ENCODE measurements at regions not wholly inside any gene's neighbourhood (a gene's known extent, or its start where the extent isn't known, plus 50 kb on each side); places are given as distances from the start of the nearest gene placed in this dataset.

DNA sequence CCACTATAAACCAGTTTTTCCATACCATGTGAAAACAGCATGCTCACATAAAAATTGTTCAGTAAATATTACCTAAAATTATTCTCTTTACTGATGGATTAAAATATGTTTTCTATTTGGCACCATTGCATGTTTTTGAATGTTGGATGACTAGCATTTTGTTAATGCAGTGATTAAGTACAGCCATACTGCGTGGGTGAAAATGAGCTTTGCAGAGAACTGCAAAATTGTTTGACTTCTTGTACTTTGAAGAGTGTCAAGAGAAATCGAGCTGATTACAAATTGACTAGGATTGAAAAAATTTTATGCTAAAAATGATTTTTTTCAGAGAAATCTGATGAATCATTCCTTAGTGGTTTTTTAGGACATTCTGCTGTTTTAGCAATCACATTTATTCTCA is 452.9 kb downstream of the RPL10L start:
- DNase-seq (ENCODE audit: low read depth, low spot score) (no peak), FAIRE-seq (no peak)
- no peak overlapping the region for H2AFZ ChIP-seq (ENCODE audit: low read depth, low read length)
- dilution Hi-C loops (cut with MboI; ENCODE audit: extremely low pct_ligation_motif_present, low sequenced_read_pairs) (no loop called here), intact Hi-C loops (cut with micrococcal nuclease) (no loop called here)
- ChIA-PET POLR2A (no interaction called here), CTCF (no interaction called here)
- H3K4me1 ChIP-seq (ENCODE audit: control insufficient read depth, extremely low read depth, insufficient read depth, low read length) = no peaks in the 10 kb centered on the region
- H3K4me3 ChIP-seq (replicated peaks in 1 of 3; ENCODE audit: insufficient read depth in 1 of 3, low read depth in 1 of 3, low read length in 3 of 3) = no peak overlapping the region
- no TSS peak for BruUV-seq (replicated peaks)
- no peak overlapping the region for H3K9ac ChIP-seq (replicated peaks; ENCODE audit: extremely low read depth, insufficient read depth, low read length)
- H3K9me3 ChIP-seq (replicated peaks; ENCODE audit: control insufficient read depth, insufficient read depth, low read length) = no peaks in the 10 kb centered on the region
- H3K36me3 ChIP-seq (ENCODE audit: control insufficient read depth in 2 of 2, extremely low read depth in 1 of 2, insufficient read depth in 2 of 2, low read length in 2 of 2) = no peaks in the 10 kb centered on the region
- no peaks in the 10 kb centered on the region for H4K20me1 ChIP-seq (replicated peaks; ENCODE audit: control insufficient read depth, extremely low read depth, insufficient read depth, low read length)
- no peaks in the 10 kb centered on the region for H3K9me1 ChIP-seq (replicated peaks; ENCODE audit: control insufficient read depth, extremely low read depth, insufficient read depth, low read length)
- no peak overlapping the region for H3K27ac ChIP-seq (ENCODE audit: insufficient read depth, low read depth, low read length)
- H3K4me2 ChIP-seq (ENCODE audit: insufficient read depth, low read length) = no peak overlapping the region
- no peaks in the 10 kb centered on the region for H3K79me2 ChIP-seq (ENCODE audit: control insufficient read depth, insufficient read depth, low read length)
- TF ChIP-seq POLR2AphosphoS5 (IDR thresholded peaks at IDR 0.05; ENCODE audit: insufficient read depth, low read depth, low read length) (no peak), MAX (IDR thresholded peaks at IDR 0.05; ENCODE audit: insufficient read depth, insufficient read length) (no peak), MYC (IDR thresholded peaks at IDR 0.05; ENCODE audit: low read depth, low read length) (no peak), POLR2A (IDR thresholded peaks at IDR 0.05; ENCODE audit: low read depth, low read length) (no peak), GATA2 (IDR thresholded peaks at IDR 0.05; ENCODE audit: insufficient read depth, insufficient read length, low read depth, low read length) (no peak), JUN (IDR thresholded peaks at IDR 0.05; ENCODE audit: borderline replicate concordance, insufficient read depth, insufficient read length, low read depth) (no peak), EZH2 (IDR thresholded peaks at IDR 0.05; ENCODE audit: borderline replicate concordance, low read depth, low read length, severe bottlenecking) (no peak), FOS (IDR thresholded peaks at IDR 0.05; ENCODE audit: borderline replicate concordance, insufficient read depth, low read length) (no peak)
- TF ChIP-seq, protein P1, sequence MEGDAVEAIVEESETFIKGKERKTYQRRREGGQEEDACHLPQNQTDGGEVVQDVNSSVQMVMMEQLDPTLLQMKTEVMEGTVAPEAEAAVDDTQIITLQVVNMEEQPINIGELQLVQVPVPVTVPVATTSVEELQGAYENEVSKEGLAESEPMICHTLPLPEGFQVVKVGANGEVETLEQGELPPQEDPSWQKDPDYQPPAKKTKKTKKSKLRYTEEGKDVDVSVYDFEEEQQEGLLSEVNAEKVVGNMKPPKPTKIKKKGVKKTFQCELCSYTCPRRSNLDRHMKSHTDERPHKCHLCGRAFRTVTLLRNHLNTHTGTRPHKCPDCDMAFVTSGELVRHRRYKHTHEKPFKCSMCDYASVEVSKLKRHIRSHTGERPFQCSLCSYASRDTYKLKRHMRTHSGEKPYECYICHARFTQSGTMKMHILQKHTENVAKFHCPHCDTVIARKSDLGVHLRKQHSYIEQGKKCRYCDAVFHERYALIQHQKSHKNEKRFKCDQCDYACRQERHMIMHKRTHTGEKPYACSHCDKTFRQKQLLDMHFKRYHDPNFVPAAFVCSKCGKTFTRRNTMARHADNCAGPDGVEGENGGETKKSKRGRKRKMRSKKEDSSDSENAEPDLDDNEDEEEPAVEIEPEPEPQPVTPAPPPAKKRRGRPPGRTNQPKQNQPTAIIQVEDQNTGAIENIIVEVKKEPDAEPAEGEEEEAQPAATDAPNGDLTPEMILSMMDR (IDR thresholded peaks at IDR 0.05; ENCODE audit: extremely low read depth in 1 of 2, insufficient read depth in 1 of 2, low read depth in 1 of 2, low read length in 2 of 2) = no peak
- no peaks in the 10 kb centered on the region for H3K27me3 ChIP-seq (ENCODE audit: control insufficient read depth in 2 of 2, insufficient read depth in 2 of 2, low read length in 2 of 2)
